ENCODE measurements at regions not wholly inside any gene's neighbourhood (a gene's known extent, or its start where the extent isn't known, plus 50 kb on each side); places are given as distances from the start of the nearest gene placed in this dataset.

- intact Hi-C loops (cut with DNase I; ENCODE audit: low total_unique reads), result no loop called here
- no peak for DNase-seq (ENCODE audit: low spot score in 2 of 2)
These were observed 1057.9 kb downstream of the FAT4 start for GRCh38 chr4:126372634-126373033.

GRCh38 chr4:126375462-126376054 lies 1060.8 kb downstream of the FAT4 start:
- no peak overlapping the region for H3K4me3 ChIP-seq (ENCODE audit: low read depth, poor library complexity, severe bottlenecking)
- TF ChIP-seq POLR2A (IDR thresholded peaks at IDR 0.05) (no peak), CTCF (IDR thresholded peaks at IDR 0.05) (no peak)
- intact Hi-C loops (cut with DNase I; ENCODE audit: low total_unique reads), result no loop called here
- WGBS, 2 donors, result 14 to 22% methylated on average over 2 of the region's 2 CpGs
- DNase-seq (ENCODE audit: low spot score in 2 of 2), result no peak

More at GRCh38 chr4:126372634-126373033, 1057.9 kb downstream of the FAT4 start:
- TF ChIP-seq POLR2A (IDR thresholded peaks at IDR 0.05) (no peak), CTCF (IDR thresholded peaks at IDR 0.05) (no peak)
- WGBS, 2 donors, result 62 to 74% methylated on average over 2 of the region's 2 CpGs
- no peak overlapping the region for H3K4me3 ChIP-seq (ENCODE audit: low read depth, poor library complexity, severe bottlenecking)

GRCh38 chr4:126385954-126386353 lies 1071.2 kb downstream of the FAT4 start:
- H3K4me3 ChIP-seq (ENCODE audit: low read depth, poor library complexity, severe bottlenecking), result no peak overlapping the region
- no peak for TF ChIP-seq POLR2A (IDR thresholded peaks at IDR 0.05)
- TF ChIP-seq CTCF (IDR thresholded peaks at IDR 0.05), result no peak
- intact Hi-C loops (cut with DNase I; ENCODE audit: low total_unique reads), result no loop called here
- no peak for DNase-seq (ENCODE audit: low spot score in 2 of 2)

DNA sequence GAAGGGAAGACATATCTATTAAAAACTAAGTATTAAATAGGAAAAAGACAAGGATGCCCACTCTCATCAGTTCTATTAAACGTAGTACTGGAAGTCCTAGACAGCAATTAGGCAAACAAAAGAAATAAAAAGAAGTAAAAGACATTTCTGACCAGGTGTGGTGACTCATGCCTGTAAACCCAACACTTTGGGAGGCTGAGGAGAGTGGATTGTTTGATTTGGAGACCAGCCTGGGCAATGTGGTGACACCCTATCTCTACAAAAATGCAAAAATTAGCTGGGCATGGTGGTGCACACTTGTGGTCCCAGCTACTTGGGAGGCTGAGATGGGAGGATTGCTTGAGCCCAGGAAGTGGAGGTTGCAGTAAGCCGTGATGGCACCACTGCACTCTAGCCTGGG lies 1071.8 kb downstream of the FAT4 start:
- TF ChIP-seq CTCF (IDR thresholded peaks at IDR 0.05), result no peak
- no peak for TF ChIP-seq POLR2A (IDR thresholded peaks at IDR 0.05)
- no peak overlapping the region for H3K4me3 ChIP-seq (ENCODE audit: low read depth, poor library complexity, severe bottlenecking)
- WGBS, 2 donors, result 83 to 85% methylated on average over 2 of the region's 2 CpGs
- DNase-seq (ENCODE audit: low spot score in 2 of 2), result no peak
- intact Hi-C loops (cut with DNase I; ENCODE audit: low total_unique reads), result no loop called here

GRCh38 chr4:126395664-126396063 lies 1080.9 kb downstream of the FAT4 start:
- H3K4me3 ChIP-seq (ENCODE audit: low read depth, poor library complexity, severe bottlenecking), result no peak overlapping the region
- no peak for DNase-seq (ENCODE audit: low spot score in 2 of 2)
- intact Hi-C loops (cut with DNase I; ENCODE audit: low total_unique reads), result no loop called here
- TF ChIP-seq POLR2A (IDR thresholded peaks at IDR 0.05) (no peak), CTCF (IDR thresholded peaks at IDR 0.05) (no peak)
- WGBS, 2 donors, result 89% methylated on average over 2 of the region's 2 CpGs

GRCh38 chr4:126396121-126396520 lies 1081.4 kb downstream of the FAT4 start:
- no peak for DNase-seq (ENCODE audit: low spot score in 2 of 2)
- TF ChIP-seq POLR2A (IDR thresholded peaks at IDR 0.05) (no peak), CTCF (IDR thresholded peaks at IDR 0.05) (no peak)
- peak overlapping the region; percentile 14 for H3K4me3 ChIP-seq (ENCODE audit: low read depth, poor library complexity, severe bottlenecking)
- intact Hi-C loops (cut with DNase I; ENCODE audit: low total_unique reads), result no loop called here
- WGBS, 2 donors, result 84 to 85% methylated on average over 3 of the region's 3 CpGs

Measured in lower leg skin (tissue), 4 donors.